Adrenal gland (tissue), 5 donors: ENCODE measurements at regions not wholly inside any gene's neighbourhood (a gene's known extent, or its start where the extent isn't known, plus 50 kb on each side); places are given as distances from the start of the nearest gene placed in this dataset.

Experiments used
- POLR2A ChIP-seq, 2 donors: fragments of 450-650 bp; IDR thresholded peaks; one replicate each; pipeline ENCODE4 v1.6.1; 2017; ENCODE audit warnings: antibody characterized with exemption in 2 of 2, mild to moderate bottlenecking in 2 of 2, moderate library complexity in 1 of 2
- TF ChIP-seq, protein P1 (sequence below), 6 experiments: fragments of 450-650 bp in 4 of 6; fragments of 200-600 bp in 2 of 6; sonication (generic) in 1 of 6; IDR thresholded peaks; 1 replicate in 5 of 6; 2 replicates in 1 of 6; pipeline versions ENCODE4 v1.5.1 to v1.8.0; 2016 to 2021; ENCODE audit warnings: antibody characterized with exemption in 6 of 6, mild to moderate bottlenecking in 2 of 6, moderate library complexity in 1 of 6
- donor health status: DM: no; HTN: no; CAD: no.

DNA sequence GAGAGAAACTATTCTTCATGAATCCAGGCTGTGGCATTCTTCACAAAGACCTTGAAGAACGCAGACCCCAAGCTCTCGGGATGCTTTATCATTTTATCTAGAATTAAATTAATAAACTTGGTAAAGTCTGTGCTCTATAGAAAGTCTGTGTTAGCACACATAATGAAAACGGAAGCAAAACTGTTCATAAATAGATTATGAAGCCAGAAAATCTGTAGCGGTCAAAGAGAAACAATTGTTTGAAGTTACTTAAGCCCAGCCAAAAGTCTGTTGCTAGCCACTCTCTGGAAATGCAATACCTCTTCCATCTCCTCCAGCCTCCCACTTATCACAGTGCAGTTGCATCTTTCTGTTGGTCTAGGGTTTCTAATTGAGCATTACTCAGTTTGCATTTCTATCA, 375.9 kb downstream of the KIF4B start:
- TF ChIP-seq, protein P1, sequence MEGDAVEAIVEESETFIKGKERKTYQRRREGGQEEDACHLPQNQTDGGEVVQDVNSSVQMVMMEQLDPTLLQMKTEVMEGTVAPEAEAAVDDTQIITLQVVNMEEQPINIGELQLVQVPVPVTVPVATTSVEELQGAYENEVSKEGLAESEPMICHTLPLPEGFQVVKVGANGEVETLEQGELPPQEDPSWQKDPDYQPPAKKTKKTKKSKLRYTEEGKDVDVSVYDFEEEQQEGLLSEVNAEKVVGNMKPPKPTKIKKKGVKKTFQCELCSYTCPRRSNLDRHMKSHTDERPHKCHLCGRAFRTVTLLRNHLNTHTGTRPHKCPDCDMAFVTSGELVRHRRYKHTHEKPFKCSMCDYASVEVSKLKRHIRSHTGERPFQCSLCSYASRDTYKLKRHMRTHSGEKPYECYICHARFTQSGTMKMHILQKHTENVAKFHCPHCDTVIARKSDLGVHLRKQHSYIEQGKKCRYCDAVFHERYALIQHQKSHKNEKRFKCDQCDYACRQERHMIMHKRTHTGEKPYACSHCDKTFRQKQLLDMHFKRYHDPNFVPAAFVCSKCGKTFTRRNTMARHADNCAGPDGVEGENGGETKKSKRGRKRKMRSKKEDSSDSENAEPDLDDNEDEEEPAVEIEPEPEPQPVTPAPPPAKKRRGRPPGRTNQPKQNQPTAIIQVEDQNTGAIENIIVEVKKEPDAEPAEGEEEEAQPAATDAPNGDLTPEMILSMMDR (IDR thresholded peaks at IDR 0.05): no peak
- no peak for TF ChIP-seq POLR2A (IDR thresholded peaks at IDR 0.05)
